HK-2 (cell line): ENCODE measurements at regions not wholly inside any gene's neighbourhood (a gene's known extent, or its start where the extent isn't known, plus 50 kb on each side); places are given as distances from the start of the nearest gene placed in this dataset.
A peak's percentile ranks its signal among the peaks of the same experiment; 100 is the strongest.
"Not testable (repeated sequence)": the region's sequence is repeated elsewhere in the genome, so short reads cannot be mapped to it uniquely, and the experiment has no call there.

Experiments
- DNase-seq: peaks from one replicate; pipeline ENCODE4 v3.0.0-alpha.2; 2018; ENCODE audit not compliant: unreplicated experiment

- DNase-seq: no peak
These were observed 50.6 kb upstream of the C1QTNF9B start for GRCh38 chr13:23947893-23948292.

- DNase-seq: no peak
These were observed 51.9 kb upstream of the C1QTNF9B start for GRCh38 chr13:23949200-23949599.

GRCh38 chr13:23949736-23950135 lies 52.4 kb upstream of the C1QTNF9B start:
- no peak for DNase-seq

GRCh38 chr13:23950736-23951510 lies 53.6 kb upstream of the C1QTNF9B start:
- no peak for DNase-seq

- DNase-seq: no peak
These were observed 55.5 kb upstream of the C1QTNF9B start for GRCh38 chr13:23952796-23953195.

GRCh38 chr13:23953860-23954512 lies 56.7 kb upstream of the C1QTNF9B start:
- no peak for DNase-seq

GRCh38 chr13:23955064-23955463 lies 57.8 kb upstream of the C1QTNF9B start:
- no peak for DNase-seq

GRCh38 chr13:23956106-23956505 lies 58.8 kb upstream of the C1QTNF9B start:
- DNase-seq: peak; percentile 22

- no peak for DNase-seq
These were observed 60.7 kb upstream of the C1QTNF9B start for GRCh38 chr13:23957981-23958380.

- no peak for DNase-seq
These were observed 62.0 kb upstream of the C1QTNF9B start for GRCh38 chr13:23959231-23959862.

GRCh38 chr13:23960566-23961156 lies 63.4 kb upstream of the C1QTNF9B start:
- no peak for DNase-seq

GRCh38 chr13:23963184-23963931 lies 66.1 kb upstream of the C1QTNF9B start:
- DNase-seq: no peak

- no peak for DNase-seq
These were observed 66.6 kb upstream of the C1QTNF9B start for GRCh38 chr13:23963947-23964346.

- DNase-seq: no peak
These were observed 68.0 kb upstream of the C1QTNF9B start for GRCh38 chr13:23965346-23965745.

- no peak for DNase-seq
These were observed 69.0 kb upstream of the C1QTNF9B start for GRCh38 chr13:23966221-23966690.

- no peak for DNase-seq
These were observed 69.7 kb upstream of the C1QTNF9B start for GRCh38 chr13:23966691-23967615.

- not testable (repeated sequence) for DNase-seq
These were observed 70.5 kb upstream of the C1QTNF9B start for GRCh38 chr13:23967792-23968191.

- DNase-seq: no peak
These were observed 72.3 kb upstream of the C1QTNF9B start for GRCh38 chr13:23969647-23970046.

- peak; percentile 35 for DNase-seq
These were observed 82.3 kb upstream of the C1QTNF9B start for GRCh38 chr13:23979361-23980159.

- peak; percentile 53 for DNase-seq
These were observed 82.9 kb upstream of the C1QTNF9B start for GRCh38 chr13:23980160-23980551.
